GM12875 (cell line): ENCODE measurements at regions not wholly inside any gene's neighbourhood (a gene's known extent, or its start where the extent isn't known, plus 50 kb on each side); places are given as distances from the start of the nearest gene placed in this dataset.

ENCODE experiments used
- H3K4me3 ChIP-seq: one replicate; pipeline ENCODE4 v1.5.1; 2011; ENCODE audit warnings: low read depth, low read length, control low read depth
- TF ChIP-seq, protein P1 (sequence below): IDR thresholded peaks from 2 replicates; pipeline ENCODE4 v1.5.1; 2011; ENCODE audit warnings: low read depth, mild to moderate bottlenecking, control low read depth, inconsistent platforms, low read length, moderate library complexity, borderline replicate concordance; ENCODE audit not compliant: insufficient read depth

DNA sequence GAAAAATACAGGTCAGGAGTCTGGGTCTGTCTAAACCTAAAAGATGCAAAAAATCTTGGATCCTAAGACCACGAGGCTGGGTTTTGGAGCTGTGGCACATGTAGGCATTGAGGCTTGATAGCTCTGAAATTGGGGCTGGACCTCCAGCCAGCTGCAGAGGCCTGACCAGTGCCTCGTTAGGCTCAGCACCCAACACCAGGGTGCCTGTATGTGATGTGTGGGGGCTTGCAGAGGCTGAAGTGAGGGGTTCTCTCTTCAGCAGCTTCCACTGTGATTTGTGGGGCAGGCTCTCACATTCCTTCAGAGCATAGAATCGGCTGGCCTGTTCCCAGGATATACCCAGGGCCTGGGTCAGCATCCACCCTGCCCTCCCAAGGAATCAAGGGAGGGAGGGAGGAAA, 247.8 kb downstream of the BUB3 start:
- TF ChIP-seq, protein P1, sequence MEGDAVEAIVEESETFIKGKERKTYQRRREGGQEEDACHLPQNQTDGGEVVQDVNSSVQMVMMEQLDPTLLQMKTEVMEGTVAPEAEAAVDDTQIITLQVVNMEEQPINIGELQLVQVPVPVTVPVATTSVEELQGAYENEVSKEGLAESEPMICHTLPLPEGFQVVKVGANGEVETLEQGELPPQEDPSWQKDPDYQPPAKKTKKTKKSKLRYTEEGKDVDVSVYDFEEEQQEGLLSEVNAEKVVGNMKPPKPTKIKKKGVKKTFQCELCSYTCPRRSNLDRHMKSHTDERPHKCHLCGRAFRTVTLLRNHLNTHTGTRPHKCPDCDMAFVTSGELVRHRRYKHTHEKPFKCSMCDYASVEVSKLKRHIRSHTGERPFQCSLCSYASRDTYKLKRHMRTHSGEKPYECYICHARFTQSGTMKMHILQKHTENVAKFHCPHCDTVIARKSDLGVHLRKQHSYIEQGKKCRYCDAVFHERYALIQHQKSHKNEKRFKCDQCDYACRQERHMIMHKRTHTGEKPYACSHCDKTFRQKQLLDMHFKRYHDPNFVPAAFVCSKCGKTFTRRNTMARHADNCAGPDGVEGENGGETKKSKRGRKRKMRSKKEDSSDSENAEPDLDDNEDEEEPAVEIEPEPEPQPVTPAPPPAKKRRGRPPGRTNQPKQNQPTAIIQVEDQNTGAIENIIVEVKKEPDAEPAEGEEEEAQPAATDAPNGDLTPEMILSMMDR, result no peak
- no peak overlapping the region for H3K4me3 ChIP-seq

DNA sequence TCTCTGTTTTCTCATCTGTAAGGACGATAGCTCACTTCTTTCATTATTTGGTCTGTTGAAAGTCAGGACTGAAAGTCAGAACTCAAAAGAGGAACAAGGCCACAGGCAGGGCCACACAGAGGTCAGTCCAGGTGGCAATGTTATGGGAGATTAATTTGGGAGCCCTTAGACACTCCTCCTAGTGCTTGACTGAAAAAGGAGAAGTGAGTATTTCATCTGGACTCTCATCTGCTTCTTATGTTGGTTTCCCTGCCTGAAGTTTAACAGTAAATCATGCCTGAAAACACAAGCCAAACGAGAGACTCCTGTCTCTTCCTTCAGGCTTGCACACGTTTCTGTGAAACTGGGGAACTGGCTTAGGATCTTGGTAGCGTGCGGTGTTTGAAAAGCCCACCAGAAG, 248.5 kb downstream of the BUB3 start:
- TF ChIP-seq, protein P1, result no peak
- no peak overlapping the region for H3K4me3 ChIP-seq

DNA sequence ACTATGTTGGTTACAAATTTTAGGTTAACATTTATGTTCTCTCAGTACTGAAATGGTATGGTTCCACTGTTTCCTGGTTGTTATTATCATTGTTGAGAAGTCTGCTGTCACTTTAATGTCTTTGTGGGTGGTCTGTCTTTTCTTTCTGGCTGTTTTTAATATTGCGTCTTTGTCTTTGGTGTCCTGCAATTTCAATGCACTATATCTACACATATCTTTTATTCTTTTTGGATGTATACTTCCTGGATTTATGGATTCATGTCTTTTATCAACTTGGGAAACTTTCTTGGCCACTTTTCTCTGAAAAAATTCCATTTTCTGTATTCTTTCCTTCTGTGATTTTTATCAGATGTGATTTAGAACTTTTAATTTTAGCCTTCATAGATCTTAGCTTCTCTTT, 250.2 kb downstream of the BUB3 start:
- TF ChIP-seq, protein P1, result no peak
- no peak overlapping the region for H3K4me3 ChIP-seq

DNA sequence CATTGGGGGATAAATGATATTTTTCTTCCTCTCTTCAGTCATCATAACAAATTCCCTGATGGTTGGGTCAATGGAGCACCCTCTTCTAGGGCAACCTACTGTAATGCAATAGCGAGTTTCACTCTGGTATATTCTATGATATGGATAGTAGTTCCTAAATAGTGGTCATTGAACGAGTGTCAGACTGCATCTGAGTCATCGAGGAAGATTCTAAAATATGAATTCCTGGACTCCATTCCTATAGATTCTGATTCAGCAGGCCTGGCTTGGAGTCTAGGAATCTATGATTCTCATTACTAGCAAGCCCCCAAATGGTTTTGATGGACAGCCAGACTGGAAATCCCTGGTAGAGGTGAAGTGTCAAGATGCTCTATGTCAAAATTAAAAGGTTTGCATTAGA, 254.5 kb downstream of the BUB3 start:
- TF ChIP-seq, protein P1, result no peak
- no peak overlapping the region for H3K4me3 ChIP-seq

DNA sequence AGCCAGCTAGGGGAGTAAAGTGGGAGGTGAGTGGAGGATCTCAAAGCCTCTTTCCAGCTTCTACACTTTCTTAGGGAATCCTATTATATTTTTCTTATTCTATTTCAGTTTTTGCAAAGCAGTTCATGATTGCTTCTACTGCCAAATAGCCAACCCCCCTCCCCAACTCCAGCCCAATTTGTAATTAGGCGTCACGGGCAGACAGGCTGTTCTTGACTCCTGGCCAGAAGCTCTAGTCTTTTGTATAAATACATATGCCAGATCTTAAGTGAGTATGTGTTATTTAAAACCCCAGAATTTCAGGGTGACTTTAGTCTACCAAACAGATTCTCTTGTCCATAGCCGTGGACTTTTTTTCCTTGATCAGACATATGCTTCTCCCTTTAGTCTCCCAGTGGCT, 255.2 kb downstream of the BUB3 start:
- H3K4me3 ChIP-seq, result no peak overlapping the region

DNA sequence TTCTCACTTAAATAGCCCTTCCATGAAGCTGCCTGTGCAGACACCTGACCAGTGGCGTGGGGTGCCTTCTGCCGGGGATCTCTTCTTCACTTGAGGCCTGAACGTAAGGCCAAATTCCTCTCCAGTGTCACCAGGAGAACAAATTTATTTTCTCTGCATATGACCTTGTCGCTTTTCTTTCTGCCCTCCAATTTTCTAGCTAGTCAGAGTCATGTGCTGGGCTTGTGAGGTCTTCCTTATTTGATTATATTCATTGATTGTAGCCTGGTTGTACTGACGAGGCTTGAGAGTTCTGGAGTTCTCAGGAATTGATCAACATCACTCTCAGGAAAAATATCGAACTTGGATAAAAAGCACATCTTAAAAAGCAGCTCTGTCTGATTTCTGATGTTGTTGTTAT, 255.7 kb downstream of the BUB3 start:
- TF ChIP-seq, protein P1, result no peak
- no peak overlapping the region for H3K4me3 ChIP-seq

More for the DNA sequence above, 255.2 kb downstream of the BUB3 start:
- TF ChIP-seq, protein P1, result no peak

DNA sequence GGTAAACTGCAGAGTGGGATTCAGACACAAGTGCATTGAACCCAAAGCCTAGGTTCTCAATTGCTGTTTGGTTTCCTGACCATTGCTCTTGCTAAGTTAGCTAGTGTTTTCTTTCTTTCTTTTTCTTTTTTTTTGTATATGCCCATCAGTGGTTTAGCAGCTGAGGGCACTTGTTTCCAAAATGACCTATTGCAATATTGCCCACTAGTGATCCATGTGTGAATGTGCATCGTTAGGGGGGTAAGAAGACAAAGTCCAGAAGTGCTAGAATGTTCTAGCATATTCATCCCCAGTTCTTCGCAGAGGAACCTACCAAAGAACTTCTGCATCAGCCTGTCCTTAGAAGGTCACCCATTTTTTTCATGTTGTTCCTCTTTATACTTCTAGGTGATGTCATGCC, 252.8 kb upstream of the GPR26 start:
- TF ChIP-seq, protein P1, result 0 out of 2 replicates have a peak, but pooled peaks have one; percentile 15
- no peak overlapping the region for H3K4me3 ChIP-seq
